ENCODE measurements at regions not wholly inside any gene's neighbourhood (a gene's known extent, or its start where the extent isn't known, plus 50 kb on each side); places are given as distances from the start of the nearest gene placed in this dataset.
A peak's percentile ranks its signal among the peaks of the same experiment; 100 is the strongest.

DNA sequence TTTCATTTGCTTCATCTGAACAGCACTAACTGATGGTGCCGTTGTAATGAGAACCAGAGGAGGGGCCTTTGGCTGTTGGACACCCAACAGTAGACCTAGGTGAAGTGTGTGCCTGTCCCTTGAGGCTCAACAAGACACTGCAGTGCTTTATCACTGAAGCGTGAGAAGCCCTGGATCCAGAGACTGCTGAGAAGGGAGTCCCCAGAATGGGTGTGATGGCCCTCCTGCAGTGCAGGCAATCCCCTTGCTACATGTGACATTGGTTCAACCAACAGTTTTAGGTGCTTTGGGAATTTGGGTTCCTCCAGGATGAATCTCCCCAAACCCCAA is 125.6 kb downstream of the BRD1 start:
- H3K9me3 ChIP-seq (replicated peaks in 1 of 2; ENCODE audit: control insufficient read depth in 2 of 2, insufficient read depth in 1 of 2, low read depth in 1 of 2, low read length in 2 of 2): peaks cover 0 to 7% of the 10 kb centered on the region in 2 donors
- DNase-seq (ENCODE audit: low spot score): no peak
- H3K4me3 ChIP-seq (ENCODE audit: low read length in 2 of 2): no peak overlapping the region
- H2AK5ac ChIP-seq (ENCODE audit: low read depth, low read length): no peak overlapping the region
- no peak overlapping the region for H3K4ac ChIP-seq (ENCODE audit: low read length)
- H3K27ac ChIP-seq (replicated peaks; ENCODE audit: low read length): no peak overlapping the region
- peaks cover 0 to 2% (median 0%) of the 10 kb centered on the region in 3 experiments for H3K27me3 ChIP-seq (ENCODE audit: control insufficient read depth in 3 of 3, insufficient read depth in 3 of 3, low read depth in 1 of 3, low read length in 3 of 3)
- H2BK5ac ChIP-seq (ENCODE audit: low read length): no peak overlapping the region
- H4K8ac ChIP-seq (ENCODE audit: low read depth, low read length): no peak overlapping the region
- H4K91ac ChIP-seq (ENCODE audit: low read depth, low read length, poor library complexity): no peak overlapping the region
- H3K9ac ChIP-seq (ENCODE audit: low read depth, low read length, poor library complexity): no peak overlapping the region
- no peak overlapping the region for H3K14ac ChIP-seq (ENCODE audit: low read length)
- no peak overlapping the region for H2AFZ ChIP-seq (ENCODE audit: low read length)
- no peak overlapping the region for H3K23ac ChIP-seq (ENCODE audit: low read depth, low read length, poor library complexity)
- H2BK12ac ChIP-seq (ENCODE audit: low read length): no peak overlapping the region
- no CpG with 5 or more reads among the region's 2 CpGs for WGBS, 2 donors (ENCODE audit: extremely low coverage in 2 of 2, insufficient read length in 2 of 2, insufficient replicate concordance in 1 of 2)
- H2BK120ac ChIP-seq (ENCODE audit: low read depth, low read length): no peak overlapping the region
- no peak overlapping the region for H3K18ac ChIP-seq (ENCODE audit: low read length)
- H3K4me1 ChIP-seq (ENCODE audit: control insufficient read depth in 2 of 2, insufficient read depth in 1 of 2, low read depth in 1 of 2, low read length in 2 of 2): peaks cover 0 to 1% of the 10 kb centered on the region in 2 donors
- no peak overlapping the region for H2BK15ac ChIP-seq (ENCODE audit: low read length)
- H3K36me3 ChIP-seq (replicated peaks in 1 of 2; ENCODE audit: control insufficient read depth in 2 of 2, insufficient read depth in 2 of 2, low read length in 2 of 2): no peaks in the 10 kb centered on the region
- no peak overlapping the region for H3K4me2 ChIP-seq (ENCODE audit: insufficient read depth, low read length, poor library complexity, severe bottlenecking)
- no peaks in the 10 kb centered on the region for H3K79me1 ChIP-seq (ENCODE audit: low read depth, low read length)

DNA sequence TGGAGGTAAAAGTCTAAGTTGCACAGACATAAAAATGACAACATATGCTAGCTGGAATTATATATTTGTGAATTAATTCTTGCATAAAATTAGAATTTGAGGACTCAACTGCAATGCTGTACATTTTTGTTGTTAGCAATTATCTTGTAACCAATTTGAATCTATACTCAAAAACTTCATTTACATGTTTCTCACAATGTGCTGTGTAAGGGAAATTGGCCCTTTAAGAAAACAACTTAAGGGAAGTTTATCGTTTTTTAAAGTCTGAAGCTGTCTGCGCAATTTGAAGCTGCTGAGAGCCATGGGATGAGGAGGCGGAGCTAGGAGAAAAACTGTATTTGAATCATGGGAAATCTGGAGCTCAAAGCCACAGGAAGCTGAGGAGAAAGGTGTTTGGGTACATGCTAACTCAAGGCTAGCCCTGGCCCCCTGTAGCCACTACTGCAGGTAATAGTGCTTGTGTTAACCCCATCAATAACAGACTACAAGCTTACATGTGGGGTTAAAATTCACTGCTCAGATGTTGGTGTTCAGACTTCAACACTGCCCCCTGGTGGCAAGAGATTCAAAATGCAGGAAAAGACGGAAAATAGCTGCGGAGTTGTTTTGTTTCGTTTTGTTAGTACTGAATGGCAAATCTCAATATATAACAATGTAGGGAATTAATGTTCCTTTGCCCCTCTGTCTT is 126.1 kb downstream of the BRD1 start:
- no peak overlapping the region for H2BK120ac ChIP-seq (ENCODE audit: low read depth, low read length)
- H3K27me3 ChIP-seq (ENCODE audit: control insufficient read depth in 3 of 3, insufficient read depth in 3 of 3, low read depth in 1 of 3, low read length in 3 of 3): peaks cover 0 to 2% (median 0%) of the 10 kb centered on the region in 3 experiments
- no peak overlapping the region for H3K4ac ChIP-seq (ENCODE audit: low read length)
- H3K9ac ChIP-seq (ENCODE audit: low read depth, low read length, poor library complexity): no peak overlapping the region
- no peak overlapping the region for H3K4me3 ChIP-seq (ENCODE audit: low read length in 2 of 2)
- no CpG with 5 or more reads among the region's 6 CpGs for WGBS, 2 donors (ENCODE audit: extremely low coverage in 2 of 2, insufficient read length in 2 of 2, insufficient replicate concordance in 1 of 2)
- H3K23ac ChIP-seq (ENCODE audit: low read depth, low read length, poor library complexity): no peak overlapping the region
- no peak overlapping the region for H3K4me2 ChIP-seq (ENCODE audit: insufficient read depth, low read length, poor library complexity, severe bottlenecking)
- no peak overlapping the region for H2AK5ac ChIP-seq (ENCODE audit: low read depth, low read length)
- no peak overlapping the region for H3K27ac ChIP-seq (replicated peaks; ENCODE audit: low read length)
- no peak overlapping the region for H4K8ac ChIP-seq (ENCODE audit: low read depth, low read length)
- H3K9me3 ChIP-seq (replicated peaks in 1 of 2; ENCODE audit: control insufficient read depth in 2 of 2, insufficient read depth in 1 of 2, low read depth in 1 of 2, low read length in 2 of 2): peaks cover 0 to 7% of the 10 kb centered on the region in 2 donors
- no peak overlapping the region for H3K14ac ChIP-seq (ENCODE audit: low read length)
- H2BK12ac ChIP-seq (ENCODE audit: low read length): no peak overlapping the region
- H2BK15ac ChIP-seq (ENCODE audit: low read length): no peak overlapping the region
- H2BK5ac ChIP-seq (ENCODE audit: low read length): no peak overlapping the region
- no peak overlapping the region for H3K18ac ChIP-seq (ENCODE audit: low read length)
- peaks cover 0 to 1% of the 10 kb centered on the region in 2 donors for H3K4me1 ChIP-seq (ENCODE audit: control insufficient read depth in 2 of 2, insufficient read depth in 1 of 2, low read depth in 1 of 2, low read length in 2 of 2)
- H3K79me1 ChIP-seq (ENCODE audit: low read depth, low read length): no peaks in the 10 kb centered on the region
- no peaks in the 10 kb centered on the region for H3K36me3 ChIP-seq (replicated peaks in 1 of 2; ENCODE audit: control insufficient read depth in 2 of 2, insufficient read depth in 2 of 2, low read length in 2 of 2)
- no peak for DNase-seq (ENCODE audit: low spot score)
- no peak overlapping the region for H2AFZ ChIP-seq (ENCODE audit: low read length)
- H4K91ac ChIP-seq (ENCODE audit: low read depth, low read length, poor library complexity): no peak overlapping the region

DNA sequence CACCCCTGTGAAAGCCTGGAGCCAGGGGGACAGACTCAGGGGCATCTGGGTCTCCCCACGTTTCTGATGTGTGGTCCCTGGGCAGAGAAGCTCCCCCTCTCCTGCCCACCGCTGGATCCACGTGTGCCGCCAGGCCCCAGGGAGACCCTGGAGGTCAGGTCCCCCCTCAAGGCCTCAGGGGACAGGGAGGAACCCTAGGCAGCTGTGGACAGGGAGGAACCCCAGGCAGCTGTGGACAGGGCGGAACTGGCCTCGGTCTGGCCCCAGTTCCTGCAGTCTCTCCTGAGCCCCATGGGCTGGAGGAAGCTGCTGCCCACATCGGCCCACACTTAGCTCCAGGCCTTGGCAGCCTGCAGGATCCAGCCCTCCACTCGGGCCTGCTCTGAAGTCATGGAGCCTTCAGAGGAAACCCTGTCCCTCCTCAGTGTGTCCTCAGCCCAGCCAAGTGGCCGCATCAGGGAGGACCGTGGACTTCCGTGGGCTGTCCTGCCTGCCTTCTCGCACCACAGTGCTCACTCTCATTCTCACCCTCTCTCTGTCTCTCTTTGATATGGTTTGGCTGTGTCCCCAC is 127.7 kb downstream of the BRD1 start:
- Histone ChIP-seq H3K9me3 (replicated peaks in 1 of 2; ENCODE audit: control insufficient read depth in 2 of 2, insufficient read depth in 1 of 2, low read depth in 1 of 2, low read length in 2 of 2) (peaks cover 0 to 7% of the 10 kb centered on the region in 2 donors), H3K4me1 (ENCODE audit: control insufficient read depth in 2 of 2, insufficient read depth in 1 of 2, low read depth in 1 of 2, low read length in 2 of 2) (peaks cover 0 to 1% of the 10 kb centered on the region in 2 donors), H2BK12ac (ENCODE audit: low read length) (no peak overlapping the region), H3K18ac (ENCODE audit: low read length) (no peak overlapping the region), H4K8ac (ENCODE audit: low read depth, low read length) (no peak overlapping the region), H3K23ac (ENCODE audit: low read depth, low read length, poor library complexity) (no peak overlapping the region), H3K14ac (ENCODE audit: low read length) (peak overlapping the region; percentile 65), H2AFZ (ENCODE audit: low read length) (no peak overlapping the region), H3K36me3 (replicated peaks in 1 of 2; ENCODE audit: control insufficient read depth in 2 of 2, insufficient read depth in 2 of 2, low read length in 2 of 2) (no peaks in the 10 kb centered on the region), H3K9ac (ENCODE audit: low read depth, low read length, poor library complexity) (peak overlapping the region; percentile 17), H3K79me1 (ENCODE audit: low read depth, low read length) (no peaks in the 10 kb centered on the region), H3K27me3 (ENCODE audit: control insufficient read depth in 3 of 3, insufficient read depth in 3 of 3, low read depth in 1 of 3, low read length in 3 of 3) (peaks cover 0 to 2% (median 0%) of the 10 kb centered on the region in 3 experiments), H4K91ac (ENCODE audit: low read depth, low read length, poor library complexity) (no peak overlapping the region), H2BK120ac (ENCODE audit: low read depth, low read length) (no peak overlapping the region), H2BK15ac (ENCODE audit: low read length) (no peak overlapping the region), H2BK5ac (ENCODE audit: low read length) (no peak overlapping the region), H2AK5ac (ENCODE audit: low read depth, low read length) (no peak overlapping the region), H3K4me2 (ENCODE audit: insufficient read depth, low read length, poor library complexity, severe bottlenecking) (no peak overlapping the region), H3K27ac (replicated peaks; ENCODE audit: low read length) (no peak overlapping the region), H3K4me3 (ENCODE audit: low read length in 2 of 2) (peak overlapping the region in 1 of 2 donors; percentile 26), H3K4ac (ENCODE audit: low read length) (no peak overlapping the region)
- DNase-seq (ENCODE audit: low spot score): no peak
- no CpG with 5 or more reads among the region's 12 CpGs for WGBS, 2 donors (ENCODE audit: extremely low coverage in 2 of 2, insufficient read length in 2 of 2, insufficient replicate concordance in 1 of 2)

DNA sequence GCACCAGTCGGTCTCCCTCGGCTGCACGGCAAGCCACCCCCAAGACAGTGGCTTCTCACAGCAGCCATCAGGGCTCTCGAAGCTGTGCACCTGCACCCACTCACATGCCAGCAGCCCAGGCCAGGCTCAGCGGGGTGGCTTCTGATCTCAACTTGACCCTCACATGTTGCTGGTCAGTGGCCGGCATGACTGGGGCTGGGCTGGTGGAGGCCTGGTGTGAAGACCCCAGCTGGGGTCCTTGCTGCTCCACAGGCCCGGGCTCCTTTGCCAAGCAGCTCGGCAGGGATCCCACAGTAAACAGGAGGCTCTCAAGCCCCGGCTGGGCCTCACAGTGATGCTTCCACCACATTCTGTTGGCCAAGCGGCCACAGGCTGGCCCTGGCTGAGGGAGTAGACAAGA is 128.2 kb downstream of the BRD1 start:
- Histone ChIP-seq H3K4me3 (ENCODE audit: low read length in 2 of 2) (no peak overlapping the region), H2BK12ac (ENCODE audit: low read length) (no peak overlapping the region), H3K4ac (ENCODE audit: low read length) (no peak overlapping the region), H2AK5ac (ENCODE audit: low read depth, low read length) (no peak overlapping the region), H3K14ac (ENCODE audit: low read length) (peak overlapping the region; percentile 65), H3K18ac (ENCODE audit: low read length) (no peak overlapping the region), H3K4me1 (ENCODE audit: control insufficient read depth in 2 of 2, insufficient read depth in 1 of 2, low read depth in 1 of 2, low read length in 2 of 2) (peaks cover 0 to 1% of the 10 kb centered on the region in 2 donors), H2BK5ac (ENCODE audit: low read length) (no peak overlapping the region), H3K27me3 (ENCODE audit: control insufficient read depth in 3 of 3, insufficient read depth in 3 of 3, low read depth in 1 of 3, low read length in 3 of 3) (peaks cover 0 to 2% (median 0%) of the 10 kb centered on the region in 3 experiments), H3K79me1 (ENCODE audit: low read depth, low read length) (no peaks in the 10 kb centered on the region), H3K9me3 (replicated peaks in 1 of 2; ENCODE audit: control insufficient read depth in 2 of 2, insufficient read depth in 1 of 2, low read depth in 1 of 2, low read length in 2 of 2) (peaks cover 0 to 7% of the 10 kb centered on the region in 2 donors), H3K23ac (ENCODE audit: low read depth, low read length, poor library complexity) (no peak overlapping the region), H3K4me2 (ENCODE audit: insufficient read depth, low read length, poor library complexity, severe bottlenecking) (no peak overlapping the region), H2AFZ (ENCODE audit: low read length) (no peak overlapping the region), H3K27ac (replicated peaks; ENCODE audit: low read length) (no peak overlapping the region), H3K9ac (ENCODE audit: low read depth, low read length, poor library complexity) (no peak overlapping the region), H4K8ac (ENCODE audit: low read depth, low read length) (no peak overlapping the region), H4K91ac (ENCODE audit: low read depth, low read length, poor library complexity) (no peak overlapping the region), H2BK15ac (ENCODE audit: low read length) (no peak overlapping the region), H2BK120ac (ENCODE audit: low read depth, low read length) (no peak overlapping the region), H3K36me3 (replicated peaks in 1 of 2; ENCODE audit: control insufficient read depth in 2 of 2, insufficient read depth in 2 of 2, low read length in 2 of 2) (no peaks in the 10 kb centered on the region)
- no peak for DNase-seq (ENCODE audit: low spot score)
- WGBS, 2 donors (ENCODE audit: extremely low coverage in 2 of 2, insufficient read length in 2 of 2, insufficient replicate concordance in 1 of 2): no CpG with 5 or more reads among the region's 10 CpGs
